ENCODE measurements at regions not wholly inside any gene's neighbourhood (a gene's known extent, or its start where the extent isn't known, plus 50 kb on each side); places are given as distances from the start of the nearest gene placed in this dataset.

GRCh38 chr5:155181542-155181941 is 168.0 kb downstream of the KIF4B start:
- no peaks in the 10 kb centered on the region for H3K4me1 ChIP-seq (ENCODE audit: low read depth)
- peaks cover 5% of the 10 kb centered on the region for H3K9me3 ChIP-seq
- intact Hi-C loops (cut with DNase I, micrococcal nuclease), result no loop called here
- no peaks in the 10 kb centered on the region for H3K36me3 ChIP-seq (ENCODE audit: low read depth)
- H3K4me3 ChIP-seq, result no peak overlapping the region
- ATAC-seq (no peak), DNase-seq (no peak)
- no peak for TF ChIP-seq CTCF (IDR thresholded peaks at IDR 0.05)

GRCh38 chr5:155189476-155189875 is 175.9 kb downstream of the KIF4B start:
- Histone ChIP-seq H3K9me3 (no peaks in the 10 kb centered on the region), H3K4me1 (ENCODE audit: low read depth) (no peaks in the 10 kb centered on the region), H3K36me3 (ENCODE audit: low read depth) (no peaks in the 10 kb centered on the region), H3K4me3 (no peak overlapping the region)
- intact Hi-C loops (cut with DNase I, micrococcal nuclease), result no loop called here
- DNase-seq, result no peak
- ATAC-seq, result no peak
- TF ChIP-seq CTCF (IDR thresholded peaks at IDR 0.05), result no peak

- H3K4me3 ChIP-seq, result no peak overlapping the region
- DNase-seq (no peak), ATAC-seq (no peak)
- no peaks in the 10 kb centered on the region for H3K36me3 ChIP-seq (ENCODE audit: low read depth)
- H3K4me1 ChIP-seq (ENCODE audit: low read depth), result no peaks in the 10 kb centered on the region
- TF ChIP-seq CTCF (IDR thresholded peaks at IDR 0.05), result no peak
- intact Hi-C loops (cut with DNase I, micrococcal nuclease), result no loop called here
- H3K9me3 ChIP-seq, result no peaks in the 10 kb centered on the region
Observed at GRCh38 chr5:155189981-155190380, 176.4 kb downstream of the KIF4B start.

GRCh38 chr5:155193029-155193428 is 179.5 kb downstream of the KIF4B start:
- intact Hi-C loops (cut with DNase I, micrococcal nuclease), result no loop called here
- H3K4me1 ChIP-seq (ENCODE audit: low read depth), result no peaks in the 10 kb centered on the region
- no peak overlapping the region for H3K4me3 ChIP-seq
- no peaks in the 10 kb centered on the region for H3K9me3 ChIP-seq
- DNase-seq, result no peak
- no peak for ATAC-seq
- no peak for TF ChIP-seq CTCF (IDR thresholded peaks at IDR 0.05)
- no peaks in the 10 kb centered on the region for H3K36me3 ChIP-seq (ENCODE audit: low read depth)

GRCh38 chr5:155193483-155194107 is 180.0 kb downstream of the KIF4B start:
- no peaks in the 10 kb centered on the region for H3K4me1 ChIP-seq (ENCODE audit: low read depth)
- ATAC-seq, result no peak
- no peaks in the 10 kb centered on the region for H3K36me3 ChIP-seq (ENCODE audit: low read depth)
- H3K4me3 ChIP-seq, result no peak overlapping the region
- no peaks in the 10 kb centered on the region for H3K9me3 ChIP-seq
- no peak for DNase-seq
- TF ChIP-seq CTCF (IDR thresholded peaks at IDR 0.05), result no peak
- intact Hi-C loops (cut with DNase I, micrococcal nuclease), result no loop called here

- no peak for TF ChIP-seq CTCF (IDR thresholded peaks at IDR 0.05)
- ATAC-seq (no peak), DNase-seq (no peak)
- intact Hi-C loops (cut with DNase I, micrococcal nuclease), result no loop called here
- Histone ChIP-seq H3K4me3 (no peak overlapping the region), H3K36me3 (ENCODE audit: low read depth) (no peaks in the 10 kb centered on the region), H3K4me1 (ENCODE audit: low read depth) (no peaks in the 10 kb centered on the region), H3K9me3 (peaks cover 7% of the 10 kb centered on the region)
Observed at GRCh38 chr5:155200608-155201007, 187.1 kb downstream of the KIF4B start.

Data from mucosa of descending colon (tissue), 3 donors.